Hepatocyte (in vitro differentiated cells): ENCODE measurements at regions not wholly inside any gene's neighbourhood (a gene's known extent, or its start where the extent isn't known, plus 50 kb on each side); places are given as distances from the start of the nearest gene placed in this dataset.

Source experiments
- EZH2 ChIP-seq: fragments of 200-600 bp; sonication (generic); IDR thresholded peaks from 2 replicates; pipeline ENCODE4 v1.6.1; 2016; ENCODE audit warnings: antibody characterized with exemption, mild to moderate bottlenecking, borderline replicate concordance
- TF ChIP-seq, protein P1 (sequence below): fragments of 200-600 bp; sonication (generic); IDR thresholded peaks from 2 replicates; pipeline ENCODE4 v1.5.1; 2016; ENCODE audit warnings: antibody characterized with exemption, mild to moderate bottlenecking; ENCODE audit not compliant: poor library complexity

DNA sequence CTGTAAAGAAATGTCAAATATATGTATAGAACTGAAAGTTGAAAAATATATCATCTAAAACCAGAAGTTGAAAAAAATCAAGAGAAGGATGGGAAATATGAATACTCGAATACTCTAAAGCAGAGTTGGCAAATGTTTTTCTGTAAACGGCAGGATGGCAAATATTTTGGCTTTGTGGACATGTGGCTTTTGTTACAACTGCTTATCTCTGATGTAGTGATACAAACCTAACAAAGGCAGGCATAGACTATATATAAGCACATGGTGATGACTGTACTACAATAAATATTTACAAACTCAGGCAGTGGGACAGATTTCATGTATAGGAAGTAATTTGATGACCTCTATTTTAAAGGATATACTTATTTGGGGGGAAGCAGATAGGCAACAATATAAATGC lies 224.6 kb upstream of the LRRTM4 start:
- TF ChIP-seq, protein P1, sequence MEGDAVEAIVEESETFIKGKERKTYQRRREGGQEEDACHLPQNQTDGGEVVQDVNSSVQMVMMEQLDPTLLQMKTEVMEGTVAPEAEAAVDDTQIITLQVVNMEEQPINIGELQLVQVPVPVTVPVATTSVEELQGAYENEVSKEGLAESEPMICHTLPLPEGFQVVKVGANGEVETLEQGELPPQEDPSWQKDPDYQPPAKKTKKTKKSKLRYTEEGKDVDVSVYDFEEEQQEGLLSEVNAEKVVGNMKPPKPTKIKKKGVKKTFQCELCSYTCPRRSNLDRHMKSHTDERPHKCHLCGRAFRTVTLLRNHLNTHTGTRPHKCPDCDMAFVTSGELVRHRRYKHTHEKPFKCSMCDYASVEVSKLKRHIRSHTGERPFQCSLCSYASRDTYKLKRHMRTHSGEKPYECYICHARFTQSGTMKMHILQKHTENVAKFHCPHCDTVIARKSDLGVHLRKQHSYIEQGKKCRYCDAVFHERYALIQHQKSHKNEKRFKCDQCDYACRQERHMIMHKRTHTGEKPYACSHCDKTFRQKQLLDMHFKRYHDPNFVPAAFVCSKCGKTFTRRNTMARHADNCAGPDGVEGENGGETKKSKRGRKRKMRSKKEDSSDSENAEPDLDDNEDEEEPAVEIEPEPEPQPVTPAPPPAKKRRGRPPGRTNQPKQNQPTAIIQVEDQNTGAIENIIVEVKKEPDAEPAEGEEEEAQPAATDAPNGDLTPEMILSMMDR = no peak
- TF ChIP-seq EZH2 = no peak
